ENCODE measurements at regions not wholly inside any gene's neighbourhood (a gene's known extent, or its start where the extent isn't known, plus 50 kb on each side); places are given as distances from the start of the nearest gene placed in this dataset.

GRCh38 chr20:50392138-50392866 lies 117.9 kb upstream of the PTPN1 start:
- no peak for DNase-seq (ENCODE audit: low spot score)

GRCh38 chr20:50393242-50393641 lies 116.9 kb upstream of the PTPN1 start:
- DNase-seq (ENCODE audit: low spot score) = no peak

GRCh38 chr20:50393990-50394561 lies 116.1 kb upstream of the PTPN1 start:
- DNase-seq (ENCODE audit: low spot score) = no peak

GRCh38 chr20:50394569-50394968 lies 115.6 kb upstream of the PTPN1 start:
- DNase-seq (ENCODE audit: low spot score) = no peak

- no peak for DNase-seq (ENCODE audit: low spot score)
Observed at GRCh38 chr20:50395251-50395729, 114.9 kb upstream of the PTPN1 start.

GRCh38 chr20:50395914-50396488 lies 114.2 kb upstream of the PTPN1 start:
- DNase-seq (ENCODE audit: low spot score) = no peak

- no peak for DNase-seq (ENCODE audit: low spot score)
Observed at GRCh38 chr20:50396623-50397022, 113.6 kb upstream of the PTPN1 start.

- DNase-seq (ENCODE audit: low spot score) = no peak
Observed at GRCh38 chr20:50397058-50397457, 113.1 kb upstream of the PTPN1 start.

- DNase-seq (ENCODE audit: low spot score) = no peak
Observed at GRCh38 chr20:50398064-50398463, 112.1 kb upstream of the PTPN1 start.

GRCh38 chr20:50398471-50398820 lies 111.7 kb upstream of the PTPN1 start:
- DNase-seq (ENCODE audit: low spot score) = no peak

- DNase-seq (ENCODE audit: low spot score) = no peak
Observed at GRCh38 chr20:50398821-50399554, 111.2 kb upstream of the PTPN1 start.

- no peak for DNase-seq (ENCODE audit: low spot score)
Observed at GRCh38 chr20:50399555-50399916, 110.6 kb upstream of the PTPN1 start.

GRCh38 chr20:50399917-50400704 lies 110.1 kb upstream of the PTPN1 start:
- DNase-seq (ENCODE audit: low spot score) = no peak

- no peak for DNase-seq (ENCODE audit: low spot score)
Observed at GRCh38 chr20:50400705-50401586, 109.2 kb upstream of the PTPN1 start.

- DNase-seq (ENCODE audit: low spot score) = no peak
Observed at GRCh38 chr20:50401587-50402418, 108.4 kb upstream of the PTPN1 start.

- no peak for DNase-seq (ENCODE audit: low spot score)
Observed at GRCh38 chr20:50403565-50404418, 106.4 kb upstream of the PTPN1 start.

GRCh38 chr20:50404419-50405234 lies 105.6 kb upstream of the PTPN1 start:
- DNase-seq (ENCODE audit: low spot score) = no peak

- DNase-seq (ENCODE audit: low spot score) = no peak
Observed at GRCh38 chr20:50405235-50405914, 104.8 kb upstream of the PTPN1 start.

Data from HuH-7.5 (cell line).